ENCODE measurements at regions not wholly inside any gene's neighbourhood (a gene's known extent, or its start where the extent isn't known, plus 50 kb on each side); places are given as distances from the start of the nearest gene placed in this dataset.

- Histone ChIP-seq H3K9ac (replicated peaks; ENCODE audit: extremely low read depth, insufficient read depth, low read length) (no peak overlapping the region), H3K27ac (ENCODE audit: insufficient read depth, low read depth, low read length) (no peak overlapping the region), H3K27me3 (ENCODE audit: control insufficient read depth in 2 of 2, insufficient read depth in 2 of 2, low read length in 2 of 2) (no peaks in the 10 kb centered on the region), H3K9me3 (replicated peaks; ENCODE audit: control insufficient read depth, insufficient read depth, low read length) (no peaks in the 10 kb centered on the region), H3K79me2 (ENCODE audit: control insufficient read depth, insufficient read depth, low read length) (no peaks in the 10 kb centered on the region), H3K4me2 (ENCODE audit: insufficient read depth, low read length) (no peak overlapping the region), H3K9me1 (replicated peaks; ENCODE audit: control insufficient read depth, extremely low read depth, insufficient read depth, low read length) (no peaks in the 10 kb centered on the region), H3K36me3 (ENCODE audit: control insufficient read depth in 2 of 2, extremely low read depth in 1 of 2, insufficient read depth in 2 of 2, low read length in 2 of 2) (no peaks in the 10 kb centered on the region), H3K4me3 (replicated peaks in 1 of 3; ENCODE audit: insufficient read depth in 1 of 3, low read depth in 1 of 3, low read length in 3 of 3) (no peak overlapping the region), H3K4me1 (ENCODE audit: control insufficient read depth, extremely low read depth, insufficient read depth, low read length) (no peaks in the 10 kb centered on the region), H2AFZ (ENCODE audit: low read depth, low read length) (no peak overlapping the region), H4K20me1 (replicated peaks; ENCODE audit: control insufficient read depth, extremely low read depth, insufficient read depth, low read length) (no peaks in the 10 kb centered on the region)
- ChIA-PET POLR2A (no interaction called here), CTCF (no interaction called here)
- dilution Hi-C loops (cut with MboI; ENCODE audit: extremely low pct_ligation_motif_present, low sequenced_read_pairs) (no loop called here), intact Hi-C loops (cut with micrococcal nuclease) (no loop called here)
- FAIRE-seq (no peak), DNase-seq (ENCODE audit: low read depth, low spot score) (no peak)
- TF ChIP-seq, protein P1, sequence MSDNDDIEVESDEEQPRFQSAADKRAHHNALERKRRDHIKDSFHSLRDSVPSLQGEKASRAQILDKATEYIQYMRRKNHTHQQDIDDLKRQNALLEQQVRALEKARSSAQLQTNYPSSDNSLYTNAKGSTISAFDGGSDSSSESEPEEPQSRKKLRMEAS (IDR thresholded peaks at IDR 0.05; ENCODE audit: insufficient read depth, insufficient read length), result no peak
- no peak for TF ChIP-seq POLR2AphosphoS5 (IDR thresholded peaks at IDR 0.05; ENCODE audit: insufficient read depth, low read depth, low read length)
- no peak for TF ChIP-seq EZH2 (IDR thresholded peaks at IDR 0.05; ENCODE audit: borderline replicate concordance, low read depth, low read length, severe bottlenecking)
- TF ChIP-seq POLR2A (IDR thresholded peaks at IDR 0.05; ENCODE audit: low read depth, low read length), result no peak
- no peak for TF ChIP-seq MYC (IDR thresholded peaks at IDR 0.05; ENCODE audit: low read depth, low read length)
- TF ChIP-seq GATA2 (IDR thresholded peaks at IDR 0.05; ENCODE audit: insufficient read depth, insufficient read length, low read depth, low read length), result no peak
- no peak for TF ChIP-seq JUN (IDR thresholded peaks at IDR 0.05; ENCODE audit: borderline replicate concordance, insufficient read depth, insufficient read length, low read depth)
- TF ChIP-seq, protein P2, sequence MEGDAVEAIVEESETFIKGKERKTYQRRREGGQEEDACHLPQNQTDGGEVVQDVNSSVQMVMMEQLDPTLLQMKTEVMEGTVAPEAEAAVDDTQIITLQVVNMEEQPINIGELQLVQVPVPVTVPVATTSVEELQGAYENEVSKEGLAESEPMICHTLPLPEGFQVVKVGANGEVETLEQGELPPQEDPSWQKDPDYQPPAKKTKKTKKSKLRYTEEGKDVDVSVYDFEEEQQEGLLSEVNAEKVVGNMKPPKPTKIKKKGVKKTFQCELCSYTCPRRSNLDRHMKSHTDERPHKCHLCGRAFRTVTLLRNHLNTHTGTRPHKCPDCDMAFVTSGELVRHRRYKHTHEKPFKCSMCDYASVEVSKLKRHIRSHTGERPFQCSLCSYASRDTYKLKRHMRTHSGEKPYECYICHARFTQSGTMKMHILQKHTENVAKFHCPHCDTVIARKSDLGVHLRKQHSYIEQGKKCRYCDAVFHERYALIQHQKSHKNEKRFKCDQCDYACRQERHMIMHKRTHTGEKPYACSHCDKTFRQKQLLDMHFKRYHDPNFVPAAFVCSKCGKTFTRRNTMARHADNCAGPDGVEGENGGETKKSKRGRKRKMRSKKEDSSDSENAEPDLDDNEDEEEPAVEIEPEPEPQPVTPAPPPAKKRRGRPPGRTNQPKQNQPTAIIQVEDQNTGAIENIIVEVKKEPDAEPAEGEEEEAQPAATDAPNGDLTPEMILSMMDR (IDR thresholded peaks at IDR 0.05; ENCODE audit: extremely low read depth in 1 of 2, insufficient read depth in 1 of 2, low read depth in 1 of 2, low read length in 2 of 2), result no peak
- TF ChIP-seq FOS (IDR thresholded peaks at IDR 0.05; ENCODE audit: borderline replicate concordance, insufficient read depth, low read length), result no peak
- BruUV-seq (replicated peaks), result no TSS peak
Measured at GRCh38 chr14:71179066-71179465, 271.8 kb downstream of the PCNX1 start.
